ENCODE measurements at regions not wholly inside any gene's neighbourhood (a gene's known extent, or its start where the extent isn't known, plus 50 kb on each side); places are given as distances from the start of the nearest gene placed in this dataset.

- no peak for DNase-seq (ENCODE audit: low read depth)
- TF ChIP-seq, protein P1, sequence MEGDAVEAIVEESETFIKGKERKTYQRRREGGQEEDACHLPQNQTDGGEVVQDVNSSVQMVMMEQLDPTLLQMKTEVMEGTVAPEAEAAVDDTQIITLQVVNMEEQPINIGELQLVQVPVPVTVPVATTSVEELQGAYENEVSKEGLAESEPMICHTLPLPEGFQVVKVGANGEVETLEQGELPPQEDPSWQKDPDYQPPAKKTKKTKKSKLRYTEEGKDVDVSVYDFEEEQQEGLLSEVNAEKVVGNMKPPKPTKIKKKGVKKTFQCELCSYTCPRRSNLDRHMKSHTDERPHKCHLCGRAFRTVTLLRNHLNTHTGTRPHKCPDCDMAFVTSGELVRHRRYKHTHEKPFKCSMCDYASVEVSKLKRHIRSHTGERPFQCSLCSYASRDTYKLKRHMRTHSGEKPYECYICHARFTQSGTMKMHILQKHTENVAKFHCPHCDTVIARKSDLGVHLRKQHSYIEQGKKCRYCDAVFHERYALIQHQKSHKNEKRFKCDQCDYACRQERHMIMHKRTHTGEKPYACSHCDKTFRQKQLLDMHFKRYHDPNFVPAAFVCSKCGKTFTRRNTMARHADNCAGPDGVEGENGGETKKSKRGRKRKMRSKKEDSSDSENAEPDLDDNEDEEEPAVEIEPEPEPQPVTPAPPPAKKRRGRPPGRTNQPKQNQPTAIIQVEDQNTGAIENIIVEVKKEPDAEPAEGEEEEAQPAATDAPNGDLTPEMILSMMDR (IDR thresholded peaks at IDR 0.05; ENCODE audit: control insufficient read depth, extremely low read depth, insufficient read depth), result no peak
- no peak overlapping the region for H3K4me3 ChIP-seq (ENCODE audit: low read depth, low read length)
Observed at GRCh38 chr7:25321424-25321823, 93.1 kb upstream of the NPVF start.

GRCh38 chr7:25322473-25322872 lies 94.2 kb upstream of the NPVF start:
- TF ChIP-seq, protein P1 (IDR thresholded peaks at IDR 0.05; ENCODE audit: control insufficient read depth, extremely low read depth, insufficient read depth), result no peak
- no peak overlapping the region for H3K4me3 ChIP-seq (ENCODE audit: low read depth, low read length)
- no peak for DNase-seq (ENCODE audit: low read depth)

- DNase-seq (ENCODE audit: low read depth), result no peak
- TF ChIP-seq, protein P1 (IDR thresholded peaks at IDR 0.05; ENCODE audit: control insufficient read depth, extremely low read depth, insufficient read depth), result no peak
- no peak overlapping the region for H3K4me3 ChIP-seq (ENCODE audit: low read depth, low read length)
Observed at GRCh38 chr7:25325186-25325757, 97.0 kb upstream of the NPVF start.

DNA sequence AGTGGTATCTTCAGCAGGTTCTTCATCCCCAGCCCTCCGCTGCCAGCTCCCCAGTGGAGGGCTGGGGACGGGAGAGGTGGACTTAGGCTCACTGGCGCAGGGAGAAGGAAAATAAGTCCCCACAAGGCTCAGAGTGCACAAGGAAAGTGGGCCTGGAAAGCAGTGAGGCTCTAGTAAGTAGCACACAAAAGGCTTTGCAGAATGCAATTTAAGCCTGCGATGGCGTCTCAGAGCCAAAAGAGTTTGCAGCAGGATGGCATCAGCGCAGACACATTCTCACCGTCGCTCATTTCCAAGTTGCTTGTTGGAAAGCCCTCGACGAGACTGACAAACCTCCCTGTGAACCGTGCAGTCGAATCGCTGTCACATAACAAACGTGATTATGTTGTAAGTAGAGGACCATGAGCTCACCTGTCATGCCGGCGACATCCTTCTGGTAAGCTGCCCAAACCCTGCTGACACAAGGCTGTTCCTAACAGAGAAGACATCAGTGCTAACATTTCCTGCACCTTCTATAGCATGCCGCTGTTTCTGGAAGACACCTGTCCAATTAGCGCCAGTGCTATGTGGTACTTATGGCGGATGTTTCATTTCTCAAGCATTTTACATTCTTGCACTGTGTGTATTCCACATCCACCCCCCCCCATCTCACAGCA lies 98.3 kb upstream of the NPVF start:
- H3K4me3 ChIP-seq (ENCODE audit: low read depth, low read length), result no peak overlapping the region
- TF ChIP-seq, protein P1 (IDR thresholded peaks at IDR 0.05; ENCODE audit: control insufficient read depth, extremely low read depth, insufficient read depth), result no peak
- no peak for DNase-seq (ENCODE audit: low read depth)

DNA sequence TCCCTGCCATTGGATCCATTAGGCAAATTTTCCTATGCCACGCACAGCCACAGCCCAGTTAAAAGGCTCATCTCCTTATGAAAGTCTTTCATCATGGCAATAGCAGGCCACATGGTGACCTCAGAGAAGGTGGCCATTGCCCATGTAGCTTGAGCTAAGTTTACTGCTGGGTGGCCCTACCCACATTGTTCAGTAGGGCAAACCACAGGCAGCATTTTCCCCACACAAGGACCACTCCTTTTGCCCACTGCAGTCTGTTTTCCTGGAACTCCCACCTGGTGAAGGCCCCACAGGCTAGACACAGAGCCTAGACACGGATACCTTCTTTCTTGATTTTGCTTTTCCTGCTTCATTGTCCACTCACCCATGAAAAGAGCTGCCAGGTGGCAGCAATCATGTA lies 101.5 kb upstream of the NPVF start:
- no peak overlapping the region for H3K4me3 ChIP-seq (ENCODE audit: low read depth, low read length)
- TF ChIP-seq, protein P1 (IDR thresholded peaks at IDR 0.05; ENCODE audit: control insufficient read depth, extremely low read depth, insufficient read depth), result no peak
- no peak for DNase-seq (ENCODE audit: low read depth)

- TF ChIP-seq, protein P1 (IDR thresholded peaks at IDR 0.05; ENCODE audit: control insufficient read depth, extremely low read depth, insufficient read depth), result no peak
- no peak for DNase-seq (ENCODE audit: low read depth)
- no peak overlapping the region for H3K4me3 ChIP-seq (ENCODE audit: low read depth, low read length)
Observed at GRCh38 chr7:25333296-25333928, 105.1 kb upstream of the NPVF start.

Data from LNCaP clone FGC (cell line).